Adrenal gland (tissue), 5 donors: ENCODE measurements at regions not wholly inside any gene's neighbourhood (a gene's known extent, or its start where the extent isn't known, plus 50 kb on each side); places are given as distances from the start of the nearest gene placed in this dataset.

Experiments used
- CTCF ChIP-seq, 6 experiments: fragments of 450-650 bp in 4 of 6; fragments of 200-600 bp in 2 of 6; sonication (generic) in 1 of 6; IDR thresholded peaks; 1 replicate in 5 of 6; 2 replicates in 1 of 6; pipeline versions ENCODE4 v1.5.1 to v1.8.0; 2016 to 2021; ENCODE audit warnings: antibody characterized with exemption in 6 of 6, mild to moderate bottlenecking in 2 of 6, moderate library complexity in 1 of 6
- POLR2A ChIP-seq, 2 donors: fragments of 450-650 bp; IDR thresholded peaks; one replicate each; pipeline ENCODE4 v1.6.1; 2017; ENCODE audit warnings: antibody characterized with exemption in 2 of 2, mild to moderate bottlenecking in 2 of 2, moderate library complexity in 1 of 2
- donor health status: DM: no; HTN: no; CAD: no.

GRCh38 chr3:164303894-164304293, 774.4 kb downstream of the SI start:
- TF ChIP-seq CTCF (IDR thresholded peaks at IDR 0.05) (no peak), POLR2A (IDR thresholded peaks at IDR 0.05) (no peak)
